Fibroblast of skin of scalp (primary cell): ENCODE measurements at regions not wholly inside any gene's neighbourhood (a gene's known extent, or its start where the extent isn't known, plus 50 kb on each side); places are given as distances from the start of the nearest gene placed in this dataset.
"Not testable (repeated sequence)": the region's sequence is repeated elsewhere in the genome, so short reads cannot be mapped to it uniquely, and the experiment has no call there.

Source experiments
- DNase-seq: peaks from one replicate; pipeline ENCODE4 v3.0.0-alpha.2; 2013

DNA sequence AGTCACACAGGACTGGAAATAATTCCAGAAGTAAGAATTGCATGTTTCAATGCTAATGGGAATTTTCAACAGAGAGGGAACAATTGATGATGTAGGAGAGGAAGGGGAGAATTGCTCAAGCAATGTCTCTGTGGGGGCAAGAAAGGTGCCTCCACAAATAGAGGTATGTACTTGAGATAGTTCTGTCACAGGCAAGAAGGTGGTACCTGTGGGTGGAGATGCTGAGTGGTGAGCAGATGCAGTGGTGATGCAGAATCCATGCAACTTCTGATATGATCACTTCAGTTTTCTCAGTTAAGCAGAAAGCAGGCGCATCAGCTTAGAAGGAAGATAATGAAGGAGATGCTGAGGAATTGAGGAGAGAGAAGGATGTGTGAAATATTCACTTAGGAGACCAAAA lies 55.1 kb upstream of the SEC24B start:
- DNase-seq, result no peak

GRCh38 chr4:109378076-109378475 lies 55.5 kb upstream of the SEC24B start:
- no peak for DNase-seq

DNA sequence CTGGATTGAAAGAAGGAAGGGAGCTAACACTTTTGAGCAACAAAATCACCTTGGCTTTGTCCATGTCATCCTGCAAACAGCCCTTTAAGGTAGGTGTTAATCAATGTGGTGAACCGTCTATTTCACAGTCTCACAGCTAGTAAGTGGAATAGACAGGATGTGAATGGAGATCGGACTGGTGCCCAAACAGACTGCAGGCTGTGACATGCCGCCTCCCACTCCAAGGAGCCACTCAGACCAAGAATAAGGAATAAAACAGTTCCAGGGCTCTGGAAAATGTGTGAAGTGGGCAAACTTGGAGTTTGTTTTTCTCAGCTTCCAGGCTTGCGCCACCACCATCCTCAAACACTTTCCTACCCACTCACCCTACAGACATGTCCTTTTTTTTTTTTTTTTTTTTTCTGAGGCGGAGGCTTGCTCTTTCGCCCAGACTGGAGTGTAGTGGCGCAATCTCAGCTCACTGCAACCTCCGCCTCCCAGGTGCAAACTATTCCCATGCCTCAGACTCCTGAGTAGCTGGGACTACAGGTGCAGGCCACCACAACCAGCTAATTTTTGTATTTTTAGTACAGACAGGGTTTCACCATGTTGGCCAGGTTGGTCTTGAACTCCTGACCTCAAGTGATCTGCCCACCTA lies 57.7 kb upstream of the SEC24B start:
- DNase-seq, result no peak

- peak; percentile 29 for DNase-seq
These were observed 65.0 kb upstream of the SEC24B start for GRCh38 chr4:109368661-109369060.

DNA sequence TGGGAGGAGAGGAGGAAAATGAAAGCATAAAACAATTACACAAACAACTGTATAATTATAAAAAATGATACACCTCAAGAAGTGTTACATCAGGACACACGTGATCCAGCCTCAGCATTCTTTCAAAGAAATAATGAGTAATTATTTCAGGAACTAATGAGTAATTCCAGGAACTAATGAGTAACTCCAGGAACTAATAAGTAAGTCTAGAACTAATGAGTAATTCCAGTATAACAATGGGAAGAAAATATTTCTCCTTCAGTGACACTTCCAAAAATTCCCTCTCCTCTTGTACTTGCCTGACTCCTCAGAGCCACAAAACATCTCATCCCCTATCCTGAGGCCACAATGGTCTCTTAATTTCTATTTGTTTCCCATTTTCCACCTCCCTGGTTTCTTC lies 63.5 kb upstream of the COL25A1 start:
- no peak for DNase-seq

GRCh38 chr4:109365297-109365696 lies 62.8 kb upstream of the COL25A1 start:
- not testable (repeated sequence) for DNase-seq

- no peak for DNase-seq
These were observed 56.7 kb upstream of the COL25A1 start for GRCh38 chr4:109359040-109359646.

- no peak for DNase-seq
These were observed 53.4 kb upstream of the COL25A1 start for GRCh38 chr4:109355835-109356234.

DNA sequence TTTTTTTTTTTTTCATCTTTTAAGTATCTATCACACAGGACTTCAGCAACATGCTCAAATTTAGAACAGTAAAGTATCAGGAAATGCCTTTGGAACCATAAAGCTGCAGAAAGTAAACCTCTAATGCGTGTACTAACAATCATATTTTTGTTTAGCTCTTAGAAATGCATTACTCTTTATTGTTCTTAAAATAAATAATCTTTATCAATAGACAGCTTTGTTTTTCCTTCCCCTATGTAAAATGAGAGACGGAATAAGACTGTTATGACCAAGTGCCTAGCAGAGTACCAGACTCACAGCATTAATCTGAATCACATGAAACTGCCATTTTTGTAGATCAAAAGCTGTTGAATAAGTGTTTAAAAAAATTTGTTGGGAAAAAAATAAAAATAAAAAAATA lies 50.5 kb upstream of the COL25A1 start:
- DNase-seq, result no peak
